GM12878 (cell line): ENCODE measurements at regions not wholly inside any gene's neighbourhood (a gene's known extent, or its start where the extent isn't known, plus 50 kb on each side); places are given as distances from the start of the nearest gene placed in this dataset.

Experiments
- ATAC-seq: fragments of 200-7000 bp; cut with Tn5 transposase; 3 replicates; pipeline ENCODE4 v1.9.1; 2020; ENCODE audit warnings: mild to moderate bottlenecking, moderate library complexity
- BruUV-seq: library from RNA; stranded (reverse); fragments of 400-500 nt; replicated peaks from 2 replicates; lab custom pipeline; 2021; lab: Mats Ljungman, UMichigan
- CTCF ChIA-PET: fragments of 300-600 bp; sonication (Branson Sonifier 250); formaldehyde crosslinking; extraction: SDS; loops from one replicate; lab custom pipeline; 2021; ENCODE audit warnings: inconsistent platforms; lab: Yijun Ruan, JAX
- POLR2A ChIA-PET: fragments of 350-600 bp; formaldehyde crosslinking; extraction: SDS; loops from one replicate; lab custom pipeline; 2021; ENCODE audit warnings: inconsistent platforms; lab: Charles Lee
- RAD21 ChIA-PET: fragments of 300-600 bp; sonication (Branson Sonifier 250); formaldehyde crosslinking; loops from one replicate; lab custom pipeline; 2023; ENCODE audit warnings: antibody characterized with exemption; ENCODE audit not compliant: unreplicated experiment; lab: Charles Lee
- SMC1A ChIA-PET: fragments of 300-600 bp; sonication (Branson Sonifier 250); formaldehyde crosslinking; loops from one replicate; lab custom pipeline; 2023; ENCODE audit not compliant: unreplicated experiment, uncharacterized antibody; lab: Charles Lee
- DNase-seq: peaks from one replicate; pipeline ENCODE4 v3.0.0-alpha.2; 2011; ENCODE audit warnings: low read depth, low spot score
- FAIRE-seq: peaks from 3 replicates; lab custom pipeline; 2011; peaks lifted over from hg19 to GRCh38; lab: Jason Lieb, UNC
- H2AFZ ChIP-seq: 2 replicates; pipeline ENCODE4 v1.6.0; 2011; ENCODE audit warnings: low read depth, low read length, control low read depth; ENCODE audit not compliant: control insufficient read depth
- H3K27ac ChIP-seq: 2 replicates; pipeline ENCODE4 v1.5.1; 2011; ENCODE audit warnings: control low read depth; ENCODE audit not compliant: control insufficient read depth, insufficient read depth
- H3K27me3 ChIP-seq, 2 experiments: replicated peaks in 1 of 2; 2 replicates each; pipeline versions ENCODE4 v1.6.0 to v1.6.1; 2011; ENCODE audit warnings: low read length in 1 of 2; ENCODE audit not compliant: control insufficient read depth in 2 of 2, insufficient read depth in 2 of 2
- H3K36me3 ChIP-seq, 2 experiments: 2 replicates each; pipeline ENCODE4 v1.5.1; 2011; ENCODE audit warnings: low read length in 1 of 2; ENCODE audit not compliant: control insufficient read depth in 2 of 2, insufficient read depth in 2 of 2
- H3K4me1 ChIP-seq: 2 replicates; pipeline ENCODE4 v1.6.1; 2011; ENCODE audit warnings: mild to moderate bottlenecking, low read length, moderate library complexity, mixed read lengths; ENCODE audit not compliant: control insufficient read depth, insufficient read depth
- H3K4me2 ChIP-seq: 2 replicates; pipeline ENCODE4 v1.6.0; 2011; ENCODE audit warnings: control low read depth; ENCODE audit not compliant: control insufficient read depth, insufficient read depth
- H3K4me3 ChIP-seq: fragments of 200-600 bp; sonication (generic); 2 replicates; pipeline ENCODE4 v1.5.1; 2016
- H3K79me2 ChIP-seq: 2 replicates; pipeline ENCODE4 v1.6.0; 2011; ENCODE audit warnings: low read length; ENCODE audit not compliant: control insufficient read depth, insufficient read depth
- H3K9ac ChIP-seq: 2 replicates; pipeline ENCODE4 v1.8.0; 2011; ENCODE audit warnings: low read length, control low read depth, mixed read lengths; ENCODE audit not compliant: control insufficient read depth, insufficient read depth
- H3K9me3 ChIP-seq: replicated peaks from 3 replicates; pipeline ENCODE4 v1.5.1; 2011; ENCODE audit warnings: mild to moderate bottlenecking, low read length; ENCODE audit not compliant: control insufficient read depth, insufficient read depth
- H4K20me1 ChIP-seq: 2 replicates; pipeline ENCODE4 v1.6.0; 2011; ENCODE audit not compliant: control insufficient read depth, insufficient read depth
- BRCA1 ChIP-seq: IDR thresholded peaks from 2 replicates; pipeline ENCODE4 v1.6.1; 2011; ENCODE audit warnings: low read depth, low read length, improper control_type of control experiment
- CEBPB ChIP-seq, 2 experiments: fragments of 150-350 bp in 1 of 2; IDR thresholded peaks; 2 replicates each; pipeline ENCODE4 v1.6.1; 2012 to 2014; ENCODE audit warnings: low read depth in 2 of 2, low read length in 2 of 2, borderline replicate concordance in 1 of 2, inconsistent platforms in 1 of 2
- EGR1 ChIP-seq, 2 experiments: IDR thresholded peaks; 1 replicate in 1 of 2; 2 replicates in 1 of 2; pipeline ENCODE4 v1.6.1; 2011 to 2012; ENCODE audit warnings: low read depth in 2 of 2, low read length in 2 of 2, borderline replicate concordance in 1 of 2, mild to moderate bottlenecking in 1 of 2, moderate library complexity in 1 of 2
- ESRRA ChIP-seq: IDR thresholded peaks from 2 replicates; pipeline ENCODE4 v1.6.1; 2012; ENCODE audit warnings: mild to moderate bottlenecking, low read length, improper control_type of control experiment
- HDGF ChIP-seq: fragments of 450-650 bp; IDR thresholded peaks from 2 replicates; pipeline ENCODE4 v1.6.1; 2016; ENCODE audit warnings: antibody characterized with exemption
- IKZF2 ChIP-seq, 2 experiments: fragments of 450-650 bp; IDR thresholded peaks; 2 replicates each; pipeline ENCODE4 v1.6.1; 2017; ENCODE audit warnings: mild to moderate bottlenecking in 2 of 2, moderate library complexity in 2 of 2
- PAX8 ChIP-seq: fragments of 450-650 bp; IDR thresholded peaks from 2 replicates; pipeline ENCODE4 v1.6.1; 2017; ENCODE audit warnings: mild to moderate bottlenecking, moderate library complexity
- SMAD1 ChIP-seq: fragments of 450-650 bp; IDR thresholded peaks from 2 replicates; pipeline ENCODE4 v1.6.1; 2018; ENCODE audit warnings: mild to moderate bottlenecking, low read depth; ENCODE audit not compliant: partially characterized antibody
- STAT3 ChIP-seq: IDR thresholded peaks from 2 replicates; pipeline ENCODE4 v1.6.1; 2011; ENCODE audit warnings: low read depth, low read length, improper control_type of control experiment
- TCF12 ChIP-seq: IDR thresholded peaks from 2 replicates; pipeline ENCODE4 v1.6.1; 2011; ENCODE audit warnings: low read depth, mild to moderate bottlenecking, low read length
- ZBED1 ChIP-seq: IDR thresholded peaks from 2 replicates; pipeline ENCODE4 v1.6.1; 2016; ENCODE audit warnings: borderline replicate concordance
- ZNF24 ChIP-seq: fragments of 450-650 bp; IDR thresholded peaks from 2 replicates; pipeline ENCODE4 v1.6.1; 2017; ENCODE audit warnings: antibody characterized with exemption, mild to moderate bottlenecking
- WGBS: methylation state at CpG from one replicate; pipeline ENCODE4 v1.1.6; 2016; ENCODE audit warnings: low lambda C conversion rate; ENCODE audit not compliant: insufficient replicate concordance, insufficient coverage; ENCODE audit errors: missing lambda C conversion rate; 5-methylcytosine and 5-hydroxymethylcytosine counted together
- in situ Hi-C: fragments of 300-500 bp; cut with MboI; formaldehyde crosslinking; loops from 9 replicates; pipeline ENCODE4 v1.14.3; 2018; ENCODE audit warnings: mixed read lengths
- intact Hi-C: fragments of 100-400 bp; cut with micrococcal nuclease; formaldehyde crosslinking; loops from one replicate; pipeline ENCODE4 v1.14.2; 2022; ENCODE audit not compliant: unreplicated experiment
- TF ChIP-seq, protein P1 (sequence below): fragments of 450-650 bp; IDR thresholded peaks from 2 replicates; pipeline ENCODE4 v1.6.1; 2016; ENCODE audit warnings: mild to moderate bottlenecking
- TF ChIP-seq, protein P2 (sequence below): IDR thresholded peaks from 2 replicates; pipeline ENCODE4 v1.6.1; 2012; ENCODE audit warnings: low read depth, low read length, improper control_type of control experiment
- TF ChIP-seq, protein P3 (sequence below): fragments of 450-650 bp; IDR thresholded peaks from 2 replicates; pipeline ENCODE4 v1.6.1; 2017; ENCODE audit warnings: mild to moderate bottlenecking

DNA sequence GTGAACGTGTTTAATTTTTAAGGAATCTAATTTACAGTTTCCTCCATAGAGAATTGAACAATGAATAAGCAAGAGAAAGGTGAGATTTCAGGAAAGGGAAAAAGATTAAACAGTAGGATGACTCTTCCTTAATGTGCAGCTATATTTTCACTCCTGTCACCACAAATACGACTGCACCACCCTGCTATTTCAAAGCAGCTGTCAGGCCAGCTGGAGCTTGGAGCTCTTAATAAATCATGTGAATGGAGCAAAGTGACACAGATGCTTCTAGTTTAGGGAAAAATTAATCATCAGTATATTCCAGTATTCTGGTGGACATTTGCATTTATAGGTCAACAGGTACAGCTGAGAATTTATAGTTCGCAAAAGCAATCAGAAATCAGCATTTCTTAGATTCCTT lies 56.5 kb upstream of the PKIB start:
- SMC1A ChIA-PET: interaction anchor here (0.7 to 1.5 kb wide), 3 partner anchors 9 to 44 kb away, joined by 3 to 4 read pairs (median 3); no protein-coding TSS in a partner anchor
- no peak for ATAC-seq
- H3K36me3 ChIP-seq: no peaks in the 10 kb centered on the region

More for the DNA sequence above, 56.5 kb upstream of the PKIB start:
- POLR2A ChIA-PET: no interaction called here
- 6% methylated on average over 3 of the region's 3 CpGs for WGBS
- in situ Hi-C loops (no loop called here), intact Hi-C loops (no loop called here)
- Histone ChIP-seq H3K4me3 (no peak overlapping the region), H3K9ac (no peak overlapping the region), H3K79me2 (no peaks in the 10 kb centered on the region), H3K27me3 (no peaks in the 10 kb centered on the region), H3K27ac (no peak overlapping the region), H4K20me1 (no peaks in the 10 kb centered on the region), H2AFZ (no peak overlapping the region), H3K9me3 (no peaks in the 10 kb centered on the region), H3K4me1 (no peaks in the 10 kb centered on the region), H3K4me2 (no peak overlapping the region)
- FAIRE-seq (no peak), DNase-seq (no peak)
- TF ChIP-seq EGR1 (IDR thresholded peaks at IDR 0.05; ENCODE audit: borderline replicate concordance in 1 of 2, low read depth in 2 of 2, low read length in 2 of 2) (no peak), CEBPB (IDR thresholded peaks at IDR 0.05; ENCODE audit: borderline replicate concordance in 1 of 2, low read depth in 2 of 2, low read length in 2 of 2) (no peak), PAX8 (no peak), SMAD1 (no peak), IKZF2 (IDR thresholded peaks at IDR 0.05) (no peak), ESRRA (no peak), ZNF24 (no peak), ZBED1 (no peak), BRCA1 (no peak), HDGF (no peak), STAT3 (no peak), TCF12 (no peak)
- TF ChIP-seq, protein P1, sequence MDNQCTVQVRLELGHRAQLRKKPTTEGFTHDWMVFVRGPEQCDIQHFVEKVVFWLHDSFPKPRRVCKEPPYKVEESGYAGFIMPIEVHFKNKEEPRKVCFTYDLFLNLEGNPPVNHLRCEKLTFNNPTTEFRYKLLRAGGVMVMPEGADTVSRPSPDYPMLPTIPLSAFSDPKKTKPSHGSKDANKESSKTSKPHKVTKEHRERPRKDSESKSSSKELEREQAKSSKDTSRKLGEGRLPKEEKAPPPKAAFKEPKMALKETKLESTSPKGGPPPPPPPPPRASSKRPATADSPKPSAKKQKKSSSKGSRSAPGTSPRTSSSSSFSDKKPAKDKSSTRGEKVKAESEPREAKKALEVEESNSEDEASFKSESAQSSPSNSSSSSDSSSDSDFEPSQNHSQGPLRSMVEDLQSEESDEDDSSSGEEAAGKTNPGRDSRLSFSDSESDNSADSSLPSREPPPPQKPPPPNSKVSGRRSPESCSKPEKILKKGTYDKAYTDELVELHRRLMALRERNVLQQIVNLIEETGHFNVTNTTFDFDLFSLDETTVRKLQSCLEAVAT: no peak
- TF ChIP-seq, protein P2, sequence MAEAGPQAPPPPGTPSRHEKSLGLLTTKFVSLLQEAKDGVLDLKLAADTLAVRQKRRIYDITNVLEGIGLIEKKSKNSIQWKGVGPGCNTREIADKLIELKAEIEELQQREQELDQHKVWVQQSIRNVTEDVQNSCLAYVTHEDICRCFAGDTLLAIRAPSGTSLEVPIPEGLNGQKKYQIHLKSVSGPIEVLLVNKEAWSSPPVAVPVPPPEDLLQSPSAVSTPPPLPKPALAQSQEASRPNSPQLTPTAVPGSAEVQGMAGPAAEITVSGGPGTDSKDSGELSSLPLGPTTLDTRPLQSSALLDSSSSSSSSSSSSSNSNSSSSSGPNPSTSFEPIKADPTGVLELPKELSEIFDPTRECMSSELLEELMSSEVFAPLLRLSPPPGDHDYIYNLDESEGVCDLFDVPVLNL: no peak
- TF ChIP-seq, protein P3, sequence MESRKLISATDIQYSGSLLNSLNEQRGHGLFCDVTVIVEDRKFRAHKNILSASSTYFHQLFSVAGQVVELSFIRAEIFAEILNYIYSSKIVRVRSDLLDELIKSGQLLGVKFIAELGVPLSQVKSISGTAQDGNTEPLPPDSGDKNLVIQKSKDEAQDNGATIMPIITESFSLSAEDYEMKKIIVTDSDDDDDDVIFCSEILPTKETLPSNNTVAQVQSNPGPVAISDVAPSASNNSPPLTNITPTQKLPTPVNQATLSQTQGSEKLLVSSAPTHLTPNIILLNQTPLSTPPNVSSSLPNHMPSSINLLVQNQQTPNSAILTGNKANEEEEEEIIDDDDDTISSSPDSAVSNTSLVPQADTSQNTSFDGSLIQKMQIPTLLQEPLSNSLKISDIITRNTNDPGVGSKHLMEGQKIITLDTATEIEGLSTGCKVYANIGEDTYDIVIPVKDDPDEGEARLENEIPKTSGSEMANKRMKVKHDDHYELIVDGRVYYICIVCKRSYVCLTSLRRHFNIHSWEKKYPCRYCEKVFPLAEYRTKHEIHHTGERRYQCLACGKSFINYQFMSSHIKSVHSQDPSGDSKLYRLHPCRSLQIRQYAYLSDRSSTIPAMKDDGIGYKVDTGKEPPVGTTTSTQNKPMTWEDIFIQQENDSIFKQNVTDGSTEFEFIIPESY: no peak
- CTCF ChIA-PET: interaction anchor here (1.1 kb wide), 1 partner anchor 173 kb away, joined by 4 read pairs; no protein-coding TSS in a partner anchor
- RAD21 ChIA-PET: no interaction called here
- BruUV-seq: no TSS peak
